WTC11 (cell line): ENCODE measurements at regions not wholly inside any gene's neighbourhood (a gene's known extent, or its start where the extent isn't known, plus 50 kb on each side); places are given as distances from the start of the nearest gene placed in this dataset.

Source experiments
- ATAC-seq: fragments of 200-7000 bp; cut with Tn5 transposase; 2 replicates; pipeline ENCODE4 v1.10.0; 2021; ENCODE audit warnings: mild to moderate bottlenecking, moderate library complexity
- CTCF ChIA-PET: fragments of 300-600 bp; sonication (Branson Sonifier 250); formaldehyde crosslinking; loops from one replicate; lab custom pipeline; 2021; ENCODE audit warnings: antibody characterized with exemption; lab: Charles Lee
- POLR2A ChIA-PET: fragments of 350-600 bp; sonication (Branson Sonifier 250); formaldehyde crosslinking; loops from one replicate; lab custom pipeline; 2021; ENCODE audit warnings: antibody characterized with exemption; lab: Charles Lee
- DNase-seq: peaks from one replicate; pipeline ENCODE4 v3.0.0; 2021; ENCODE audit warnings: low spot score
- H3K27ac Mint-ChIP-seq: 2 replicates; pipeline ENCODE4 v1.8.0; 2021; ENCODE audit warnings: mixed read lengths
- H3K27me3 Mint-ChIP-seq: 2 replicates; pipeline ENCODE4 v1.8.0; 2021; ENCODE audit warnings: low read depth, mild to moderate bottlenecking, moderate library complexity, mixed read lengths
- H3K36me3 Mint-ChIP-seq: 2 replicates; pipeline ENCODE4 v1.8.0; 2021; ENCODE audit warnings: mixed read lengths
- H3K4me1 Mint-ChIP-seq: 2 replicates; pipeline ENCODE4 v1.8.0; 2022; ENCODE audit warnings: mixed read lengths
- H3K4me3 Mint-ChIP-seq: 2 replicates; pipeline ENCODE4 v1.8.0; 2021; ENCODE audit warnings: mild to moderate bottlenecking, moderate library complexity, mixed read lengths
- H3K9me3 Mint-ChIP-seq: 2 replicates; pipeline ENCODE4 v1.8.0; 2021; ENCODE audit warnings: mixed read lengths
- AR ChIP-seq: fragments of 250-450 bp; sonication (Bioruptor Pico); IDR thresholded peaks from 2 replicates; pipeline ENCODE4 v1.9.0; 2021; ENCODE audit warnings: mild to moderate bottlenecking
- ATF3 ChIP-seq: sonication (generic); formaldehyde crosslinking; conservative IDR thresholded peaks from 2 replicates; pipeline ENCODE4 v1.8.1; 2022; ENCODE audit warnings: mild to moderate bottlenecking, missing genetic modification reagents
- E2F1 ChIP-seq: sonication (generic); formaldehyde crosslinking; IDR thresholded peaks from 2 replicates; pipeline ENCODE4 v1.8.0; 2022; ENCODE audit warnings: mild to moderate bottlenecking, missing genetic modification reagents
- FOXK1 ChIP-seq: sonication (generic); formaldehyde crosslinking; IDR thresholded peaks from 2 replicates; pipeline ENCODE4 v1.8.0; 2022; ENCODE audit warnings: mild to moderate bottlenecking, moderate library complexity, missing genetic modification reagents
- HMGA2 ChIP-seq: fragments of 250-450 bp; sonication (Bioruptor Pico); IDR thresholded peaks from 2 replicates; pipeline ENCODE4 v1.4.0; 2021; ENCODE audit warnings: mild to moderate bottlenecking, moderate library complexity
- IRF1 ChIP-seq: sonication (generic); formaldehyde crosslinking; IDR thresholded peaks from 2 replicates; pipeline ENCODE4 v1.8.0; 2023; ENCODE audit warnings: missing genetic modification reagents
- NFE2L1 ChIP-seq: sonication (generic); formaldehyde crosslinking; IDR thresholded peaks from 2 replicates; pipeline ENCODE4 v1.8.1; 2023; ENCODE audit warnings: missing genetic modification reagents
- SMAD3 ChIP-seq: sonication (generic); formaldehyde crosslinking; IDR thresholded peaks from 2 replicates; pipeline ENCODE4 v1.8.0; 2022; ENCODE audit warnings: missing genetic modification reagents, mild to moderate bottlenecking, borderline replicate concordance
- SP1 ChIP-seq: sonication (generic); formaldehyde crosslinking; conservative IDR thresholded peaks from 2 replicates; pipeline ENCODE4 v1.8.1; 2022; ENCODE audit warnings: missing genetic modification reagents
- TP53 ChIP-seq: sonication (generic); formaldehyde crosslinking; IDR thresholded peaks from 2 replicates; pipeline ENCODE4 v1.8.1; 2023; ENCODE audit warnings: mild to moderate bottlenecking, missing genetic modification reagents
- USF1 ChIP-seq: sonication (generic); formaldehyde crosslinking; IDR thresholded peaks from 2 replicates; pipeline ENCODE4 v1.8.0; 2022; ENCODE audit warnings: mild to moderate bottlenecking, missing genetic modification reagents
- ZNF219 ChIP-seq: sonication (generic); formaldehyde crosslinking; IDR thresholded peaks from 2 replicates; pipeline ENCODE4 v1.8.0; 2023; ENCODE audit warnings: missing genetic modification reagents, mild to moderate bottlenecking, borderline replicate concordance
- ZNF232 ChIP-seq: sonication (generic); formaldehyde crosslinking; IDR thresholded peaks from 2 replicates; pipeline ENCODE4 v1.8.0; 2022; ENCODE audit warnings: mild to moderate bottlenecking, missing genetic modification reagents
- ZSCAN18 ChIP-seq: fragments of 250-450 bp; sonication (Bioruptor Pico); IDR thresholded peaks from 2 replicates; pipeline ENCODE4 v2.1.2; 2022; ENCODE audit warnings: mild to moderate bottlenecking, moderate library complexity

- TF ChIP-seq ATF3 (CRISPR knock-in tag) (no peak), IRF1 (no peak), NFE2L1 (CRISPR knock-in tag) (no peak), ZSCAN18 (CRISPR knock-in tag) (no peak), E2F1 (no peak), FOXK1 (CRISPR knock-in tag) (no peak)
Observed at GRCh38 chr4:104404361-104404760, 90.3 kb downstream of the CXXC4 start (continued).

- Mint-ChIP-seq H3K27ac (no peak overlapping the region), H3K36me3 (no peaks in the 10 kb centered on the region), H3K27me3 (no peaks in the 10 kb centered on the region), H3K4me1 (peaks cover 11% of the 10 kb centered on the region), H3K9me3 (no peaks in the 10 kb centered on the region), H3K4me3 (no peak overlapping the region)
- ChIA-PET CTCF (interaction anchor here (0.7 kb wide), 1 partner anchor 43 kb away, joined by 3 read pairs; no protein-coding TSS in a partner anchor), POLR2A (interaction anchor here (0.7 kb wide), 1 partner anchor 1026 kb away, joined by 3 read pairs; no protein-coding TSS in a partner anchor)
- ATAC-seq (no peak), DNase-seq (no peak)
- TF ChIP-seq ZNF219 (CRISPR knock-in tag) (no peak), TP53 (CRISPR knock-in tag) (no peak), ZSCAN18 (CRISPR knock-in tag) (no peak), SP1 (CRISPR knock-in tag) (no peak), USF1 (CRISPR knock-in tag) (no peak), ZNF232 (no peak), HMGA2 (CRISPR knock-in tag) (no peak), AR (CRISPR knock-in tag) (no peak), SMAD3 (CRISPR knock-in tag) (no peak)
Observed at GRCh38 chr4:104395168-104395614, 99.5 kb downstream of the CXXC4 start.
